HL-60 (cell line): ENCODE measurements at regions not wholly inside any gene's neighbourhood (a gene's known extent, or its start where the extent isn't known, plus 50 kb on each side); places are given as distances from the start of the nearest gene placed in this dataset.

Experiments used
- DNase-seq, 2 experiments: peaks; one replicate each; pipeline ENCODE4 v3.0.0-alpha.2; 2010 to 2020; ENCODE audit warnings: low read depth in 1 of 2, low spot score in 1 of 2
- H3K27ac ChIP-seq: fragments of 250-450 bp; sonication (Bioruptor Pico); replicated peaks from 2 replicates; pipeline ENCODE4 v1.5.1; 2020; ENCODE audit warnings: mild to moderate bottlenecking, moderate library complexity
- H3K27me3 ChIP-seq: fragments of 250-450 bp; sonication (Bioruptor Pico); 2 replicates; pipeline ENCODE4 v1.5.1; 2021; ENCODE audit warnings: mild to moderate bottlenecking, moderate library complexity; ENCODE audit not compliant: insufficient read depth, poor library complexity, severe bottlenecking
- H3K4me3 ChIP-seq: replicated peaks from 2 replicates; pipeline ENCODE4 v1.5.1; 2011; ENCODE audit warnings: mild to moderate bottlenecking, control low read depth, low read length; ENCODE audit not compliant: insufficient read depth
- CTCF ChIP-seq: IDR thresholded peaks from one replicate; pipeline ENCODE4 v1.5.1; 2011; ENCODE audit warnings: low read length, control low read depth, inconsistent platforms; ENCODE audit not compliant: insufficient read depth
- GABPA ChIP-seq: IDR thresholded peaks from 2 replicates; pipeline ENCODE4 v1.6.1; 2012; ENCODE audit warnings: low read depth
- POLR2AphosphoS5 ChIP-seq: IDR thresholded peaks from 2 replicates; pipeline ENCODE4 v1.6.1; 2012; ENCODE audit warnings: low read depth
- REST ChIP-seq: IDR thresholded peaks from 2 replicates; pipeline ENCODE4 v1.6.1; 2012; ENCODE audit warnings: low read depth; ENCODE audit not compliant: insufficient replicate concordance
- SPI1 ChIP-seq: IDR thresholded peaks from 2 replicates; pipeline ENCODE4 v1.6.1; 2012; ENCODE audit warnings: low read depth, mild to moderate bottlenecking, borderline replicate concordance

- DNase-seq: no peak
- no peaks in the 10 kb centered on the region for H3K27me3 ChIP-seq
- no peak overlapping the region for H3K4me3 ChIP-seq
- no peak for TF ChIP-seq GABPA
- TF ChIP-seq SPI1: no peak
- no peak for TF ChIP-seq POLR2AphosphoS5
- no peak for TF ChIP-seq REST
- no peak for TF ChIP-seq CTCF
- H3K27ac ChIP-seq: no peak overlapping the region
Measured at GRCh38 chr6:139448051-139448649, 73.7 kb upstream of the CITED2 start.

- Histone ChIP-seq H3K27ac (no peak overlapping the region), H3K4me3 (no peak overlapping the region), H3K27me3 (no peaks in the 10 kb centered on the region)
- no peak for TF ChIP-seq CTCF
- no peak for TF ChIP-seq REST
- TF ChIP-seq POLR2AphosphoS5: no peak
- TF ChIP-seq GABPA: no peak
- no peak for TF ChIP-seq SPI1
- DNase-seq: no peak
Measured at GRCh38 chr6:139447656-139447975, 73.2 kb upstream of the CITED2 start.

- H3K27me3 ChIP-seq: no peaks in the 10 kb centered on the region
- TF ChIP-seq CTCF (no peak), REST (no peak), SPI1 (no peak), POLR2AphosphoS5 (no peak), GABPA (no peak)
- no peak overlapping the region for H3K27ac ChIP-seq
- no peak for DNase-seq
- no peak overlapping the region for H3K4me3 ChIP-seq
Measured at GRCh38 chr6:139446768-139447655, 72.6 kb upstream of the CITED2 start.
